Epithelial cell of proximal tubule (primary cell): ENCODE measurements at regions not wholly inside any gene's neighbourhood (a gene's known extent, or its start where the extent isn't known, plus 50 kb on each side); places are given as distances from the start of the nearest gene placed in this dataset.

Experiments used
- DNase-seq: peaks from one replicate; pipeline ENCODE4 v3.0.0-alpha.2; 2011; ENCODE audit warnings: low read depth
- H3K4me3 ChIP-seq: 2 replicates; pipeline ENCODE4 v1.5.1; 2011; ENCODE audit warnings: low read depth, mild to moderate bottlenecking, low read length
- CTCF ChIP-seq: conservative IDR thresholded peaks from 2 replicates; pipeline ENCODE4 v1.5.1; 2012; ENCODE audit warnings: low read depth, mild to moderate bottlenecking, low read length

- no peak for DNase-seq
- no peak for TF ChIP-seq CTCF
- no peak overlapping the region for H3K4me3 ChIP-seq
These were observed 144.2 kb downstream of the IRF8 start for GRCh38 chr16:86042996-86043725.

- H3K4me3 ChIP-seq, result no peak overlapping the region
- DNase-seq, result no peak
- TF ChIP-seq CTCF, result peak; percentile 50
These were observed 145.3 kb downstream of the IRF8 start for GRCh38 chr16:86044241-86044671.

- no peak for TF ChIP-seq CTCF
- H3K4me3 ChIP-seq, result no peak overlapping the region
- DNase-seq, result no peak
These were observed 146.1 kb downstream of the IRF8 start for GRCh38 chr16:86044881-86045590.

GRCh38 chr16:86045591-86045971 lies 146.6 kb downstream of the IRF8 start:
- DNase-seq, result no peak
- no peak for TF ChIP-seq CTCF
- no peak overlapping the region for H3K4me3 ChIP-seq

GRCh38 chr16:86046026-86046425 lies 147.1 kb downstream of the IRF8 start:
- DNase-seq, result no peak
- TF ChIP-seq CTCF, result no peak

GRCh38 chr16:86046667-86047270 lies 147.8 kb downstream of the IRF8 start:
- no peak for TF ChIP-seq CTCF
- DNase-seq, result no peak
- no peak overlapping the region for H3K4me3 ChIP-seq

More at GRCh38 chr16:86046026-86046425, 147.1 kb downstream of the IRF8 start:
- no peak overlapping the region for H3K4me3 ChIP-seq
